ENCODE measurements at regions not wholly inside any gene's neighbourhood (a gene's known extent, or its start where the extent isn't known, plus 50 kb on each side); places are given as distances from the start of the nearest gene placed in this dataset.

GRCh38 chr3:59570806-59571205 lies 521.0 kb upstream of the CFAP20DC start:
- TF ChIP-seq, protein P1, sequence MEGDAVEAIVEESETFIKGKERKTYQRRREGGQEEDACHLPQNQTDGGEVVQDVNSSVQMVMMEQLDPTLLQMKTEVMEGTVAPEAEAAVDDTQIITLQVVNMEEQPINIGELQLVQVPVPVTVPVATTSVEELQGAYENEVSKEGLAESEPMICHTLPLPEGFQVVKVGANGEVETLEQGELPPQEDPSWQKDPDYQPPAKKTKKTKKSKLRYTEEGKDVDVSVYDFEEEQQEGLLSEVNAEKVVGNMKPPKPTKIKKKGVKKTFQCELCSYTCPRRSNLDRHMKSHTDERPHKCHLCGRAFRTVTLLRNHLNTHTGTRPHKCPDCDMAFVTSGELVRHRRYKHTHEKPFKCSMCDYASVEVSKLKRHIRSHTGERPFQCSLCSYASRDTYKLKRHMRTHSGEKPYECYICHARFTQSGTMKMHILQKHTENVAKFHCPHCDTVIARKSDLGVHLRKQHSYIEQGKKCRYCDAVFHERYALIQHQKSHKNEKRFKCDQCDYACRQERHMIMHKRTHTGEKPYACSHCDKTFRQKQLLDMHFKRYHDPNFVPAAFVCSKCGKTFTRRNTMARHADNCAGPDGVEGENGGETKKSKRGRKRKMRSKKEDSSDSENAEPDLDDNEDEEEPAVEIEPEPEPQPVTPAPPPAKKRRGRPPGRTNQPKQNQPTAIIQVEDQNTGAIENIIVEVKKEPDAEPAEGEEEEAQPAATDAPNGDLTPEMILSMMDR (IDR thresholded peaks at IDR 0.05) = no peak
- TF ChIP-seq POLR2AphosphoS5 (IDR thresholded peaks at IDR 0.05) = no peak
- TF ChIP-seq EP300 (IDR thresholded peaks at IDR 0.05) = no peak
